Lung (tissue), 11 donors: ENCODE measurements at regions not wholly inside any gene's neighbourhood (a gene's known extent, or its start where the extent isn't known, plus 50 kb on each side); places are given as distances from the start of the nearest gene placed in this dataset.

Experiments
- ATAC-seq: fragments of 200-7000 bp; cut with Tn5 transposase; one replicate; pipeline ENCODE4 v1.9.1; 2020; ENCODE audit warnings: moderate number of reproducible peaks; ENCODE audit not compliant: insufficient read depth, low FRiP score
- DNase-seq, 3 donors: peaks; one replicate each; pipeline ENCODE4 v3.0.0-alpha.2; 2013 to 2017
- H3K27ac ChIP-seq, 2 donors: one replicate each; pipeline ENCODE4 v1.5.1; 2013; ENCODE audit warnings: mild to moderate bottlenecking in 2 of 2, moderate library complexity in 2 of 2, control low read depth in 1 of 2, inconsistent platforms in 1 of 2, low read depth in 1 of 2, low read length in 1 of 2
- H3K27me3 ChIP-seq, 3 donors: one replicate each; pipeline ENCODE4 v1.5.1; 2013; ENCODE audit warnings: low read length in 2 of 3; ENCODE audit not compliant: control insufficient read depth in 3 of 3, insufficient read depth in 3 of 3
- H3K36me3 ChIP-seq, 4 donors: one replicate each; pipeline ENCODE4 v1.5.1; 2013; ENCODE audit warnings: low read length in 4 of 4, mild to moderate bottlenecking in 1 of 4, moderate library complexity in 1 of 4; ENCODE audit not compliant: control insufficient read depth in 4 of 4, insufficient read depth in 4 of 4
- H3K4me1 ChIP-seq, 5 donors: one replicate each; pipeline ENCODE4 v1.5.1; 2013; ENCODE audit warnings: low read length in 5 of 5, mild to moderate bottlenecking in 2 of 5, moderate library complexity in 1 of 5; ENCODE audit not compliant: control insufficient read depth in 5 of 5, insufficient read depth in 5 of 5
- H3K4me3 ChIP-seq: one replicate; pipeline ENCODE4 v1.5.1; 2013; ENCODE audit warnings: mild to moderate bottlenecking, control low read depth, moderate library complexity
- H3K9ac ChIP-seq, 2 donors: one replicate each; pipeline ENCODE4 v1.5.1; 2013; ENCODE audit warnings: low read length in 2 of 2, control low read depth in 1 of 2; ENCODE audit not compliant: insufficient read depth in 1 of 2
- H3K9me3 ChIP-seq, 4 donors: one replicate each; pipeline ENCODE4 v1.5.1; 2013; ENCODE audit warnings: low read length in 3 of 4, mild to moderate bottlenecking in 1 of 4, moderate library complexity in 1 of 4; ENCODE audit not compliant: control insufficient read depth in 4 of 4, insufficient read depth in 3 of 4
- WGBS, 2 donors: extraction: QIAGEN DNeasy Blood & Tissue Kit; methylation state at CpG; one replicate each; pipeline ENCODE4 v1.1.7; 2013; 5-methylcytosine and 5-hydroxymethylcytosine counted together
- TF ChIP-seq, protein P1 (sequence below): IDR thresholded peaks from 2 replicates; pipeline ENCODE4 v1.5.1; 2012; ENCODE audit warnings: mild to moderate bottlenecking; ENCODE audit errors: control extremely low read depth, extremely low read depth
- donor health status: control.
- donor health status: control.
- donor health status: Bipolar disorder and iron deficiency.
- donor health status: healthy.
- donor health status: DM: yes; HTN: yes; CAD: no.

GRCh38 chr1:75053207-75053606, 81.0 kb upstream of the LHX8 start:
- peaks cover 0 to 7% (median 2%) of the 10 kb centered on the region in 4 donors for H3K9me3 ChIP-seq
- WGBS, 2 donors: 51 to 62% methylated on average over 2 of the region's 2 CpGs
- DNase-seq (peak in 1 of 3 donors; percentile 2), ATAC-seq (no peak)
- no peaks in the 10 kb centered on the region for H3K27me3 ChIP-seq
- no peak overlapping the region for H3K27ac ChIP-seq
- H3K9ac ChIP-seq: no peak overlapping the region
- no peaks in the 10 kb centered on the region for H3K4me1 ChIP-seq
- TF ChIP-seq, protein P1, sequence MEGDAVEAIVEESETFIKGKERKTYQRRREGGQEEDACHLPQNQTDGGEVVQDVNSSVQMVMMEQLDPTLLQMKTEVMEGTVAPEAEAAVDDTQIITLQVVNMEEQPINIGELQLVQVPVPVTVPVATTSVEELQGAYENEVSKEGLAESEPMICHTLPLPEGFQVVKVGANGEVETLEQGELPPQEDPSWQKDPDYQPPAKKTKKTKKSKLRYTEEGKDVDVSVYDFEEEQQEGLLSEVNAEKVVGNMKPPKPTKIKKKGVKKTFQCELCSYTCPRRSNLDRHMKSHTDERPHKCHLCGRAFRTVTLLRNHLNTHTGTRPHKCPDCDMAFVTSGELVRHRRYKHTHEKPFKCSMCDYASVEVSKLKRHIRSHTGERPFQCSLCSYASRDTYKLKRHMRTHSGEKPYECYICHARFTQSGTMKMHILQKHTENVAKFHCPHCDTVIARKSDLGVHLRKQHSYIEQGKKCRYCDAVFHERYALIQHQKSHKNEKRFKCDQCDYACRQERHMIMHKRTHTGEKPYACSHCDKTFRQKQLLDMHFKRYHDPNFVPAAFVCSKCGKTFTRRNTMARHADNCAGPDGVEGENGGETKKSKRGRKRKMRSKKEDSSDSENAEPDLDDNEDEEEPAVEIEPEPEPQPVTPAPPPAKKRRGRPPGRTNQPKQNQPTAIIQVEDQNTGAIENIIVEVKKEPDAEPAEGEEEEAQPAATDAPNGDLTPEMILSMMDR: no peak
- no peak overlapping the region for H3K4me3 ChIP-seq
- H3K36me3 ChIP-seq: no peaks in the 10 kb centered on the region

DNA sequence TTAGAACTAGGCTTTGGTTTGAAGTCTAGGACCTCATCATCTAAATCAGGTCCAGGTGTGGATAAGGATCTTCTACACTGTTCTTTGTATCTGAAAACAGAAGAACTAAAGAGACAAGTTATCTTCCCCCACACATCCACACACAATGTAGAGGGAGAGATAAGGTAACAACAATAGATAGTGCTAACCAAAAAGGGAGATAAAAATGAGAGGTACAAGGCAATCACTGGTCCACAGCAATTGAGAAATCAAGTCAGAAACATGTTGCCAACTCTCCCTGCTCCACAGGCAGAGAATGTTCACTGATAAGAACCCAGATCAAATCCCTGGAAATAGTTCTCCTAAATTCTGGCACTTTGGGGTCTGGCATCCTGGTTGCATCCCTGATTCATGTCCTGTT, 75.8 kb upstream of the LHX8 start:
- no peak overlapping the region for H3K4me3 ChIP-seq
- TF ChIP-seq, protein P1: no peak
- H3K4me1 ChIP-seq: no peaks in the 10 kb centered on the region
- no peak for ATAC-seq
- no peaks in the 10 kb centered on the region for H3K36me3 ChIP-seq
- peaks cover 0 to 7% (median 1%) of the 10 kb centered on the region in 4 donors for H3K9me3 ChIP-seq
- no peak overlapping the region for H3K9ac ChIP-seq
- H3K27me3 ChIP-seq: no peaks in the 10 kb centered on the region
- H3K27ac ChIP-seq: no peak overlapping the region
- no peak for DNase-seq

- DNase-seq (no peak), ATAC-seq (no peak)
- Histone ChIP-seq H3K9ac (no peak overlapping the region), H3K27me3 (no peaks in the 10 kb centered on the region), H3K36me3 (no peaks in the 10 kb centered on the region), H3K4me1 (no peaks in the 10 kb centered on the region), H3K9me3 (no peaks in the 10 kb centered on the region), H3K27ac (no peak overlapping the region), H3K4me3 (no peak overlapping the region)
- TF ChIP-seq, protein P1: no peak
- WGBS, 2 donors: 81 to 89% methylated on average over 1 of the region's 1 CpG
Measured at GRCh38 chr1:75062111-75062510, 72.1 kb upstream of the LHX8 start.

DNA sequence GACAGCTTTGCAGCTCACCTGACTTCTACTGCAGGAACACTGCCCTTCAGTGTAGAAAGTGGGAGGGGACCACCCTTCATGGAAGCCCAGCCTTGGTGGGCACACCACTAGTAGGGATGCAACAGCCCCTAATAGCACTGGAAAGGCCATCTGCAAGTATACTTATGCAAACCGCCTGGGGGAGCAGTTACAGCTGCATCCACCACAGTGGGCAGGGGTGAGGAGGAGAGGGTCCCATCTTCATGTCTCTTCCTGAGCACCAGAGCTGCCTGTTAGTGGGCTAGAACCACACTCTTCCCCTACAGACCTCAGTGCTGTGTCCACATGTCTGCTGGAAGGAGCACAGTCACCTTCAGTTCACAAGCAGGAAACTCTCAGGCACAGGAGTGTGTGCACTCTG, 66.2 kb upstream of the LHX8 start:
- Histone ChIP-seq H3K4me1 (no peaks in the 10 kb centered on the region), H3K9me3 (peaks cover 0 to 5% (median 0%) of the 10 kb centered on the region in 4 donors), H3K9ac (no peak overlapping the region), H3K27ac (no peak overlapping the region), H3K4me3 (no peak overlapping the region), H3K27me3 (no peaks in the 10 kb centered on the region), H3K36me3 (no peaks in the 10 kb centered on the region)
- no peak for ATAC-seq
- no peak for DNase-seq
- WGBS, 2 donors: 50 to 87% methylated on average over 1 of the region's 1 CpG
- TF ChIP-seq, protein P1: no peak
